OCI-LY7 (cell line): ENCODE measurements at regions not wholly inside any gene's neighbourhood (a gene's known extent, or its start where the extent isn't known, plus 50 kb on each side); places are given as distances from the start of the nearest gene placed in this dataset.

Experiments used
- BruUV-seq: library from RNA; stranded (reverse); fragments of 400-500 nt; replicated peaks from 2 replicates; lab custom pipeline; 2021; lab: Mats Ljungman, UMichigan
- CTCF ChIA-PET: fragments of 300-600 bp; sonication (Branson Sonifier 250); formaldehyde crosslinking; loops from one replicate; lab custom pipeline; 2022; ENCODE audit warnings: antibody characterized with exemption; ENCODE audit not compliant: unreplicated experiment; lab: Charles Lee
- POLR2A ChIA-PET: fragments of 300-600 bp; sonication (Branson Sonifier 250); formaldehyde crosslinking; loops from one replicate; lab custom pipeline; 2022; ENCODE audit warnings: antibody characterized with exemption; lab: Charles Lee
- DNase-seq: peaks from one replicate; pipeline ENCODE4 v3.0.0-alpha.2; 2015; ENCODE audit warnings: low spot score
- H2AFZ ChIP-seq: fragments of 200-600 bp; sonication (generic), shearing (Covaris generic); 2 replicates; pipeline ENCODE4 v1.6.1; 2014; ENCODE audit warnings: mild to moderate bottlenecking, antibody characterized with exemption, low read length, moderate library complexity
- H3K27ac ChIP-seq: fragments of 200-600 bp; sonication (generic); 2 replicates; pipeline ENCODE4 v1.5.1; 2014; ENCODE audit warnings: mixed run types, low read depth, mild to moderate bottlenecking, moderate library complexity, low read length, inconsistent platforms; ENCODE audit not compliant: poor library complexity, severe bottlenecking
- H3K36me3 ChIP-seq: fragments of 200-600 bp; sonication (generic); 2 replicates; pipeline ENCODE4 v1.6.1; 2014; ENCODE audit warnings: mild to moderate bottlenecking, antibody characterized with exemption, low read length, moderate library complexity, mixed read lengths; ENCODE audit not compliant: insufficient read depth
- H3K4me1 ChIP-seq: fragments of 200-600 bp; sonication (generic); 2 replicates; pipeline ENCODE4 v1.5.1; 2014; ENCODE audit warnings: mild to moderate bottlenecking, low read length; ENCODE audit not compliant: insufficient read depth, poor library complexity, severe bottlenecking
- H3K4me2 ChIP-seq: fragments of 200-600 bp; sonication (generic); 2 replicates; pipeline ENCODE4 v1.6.1; 2014; ENCODE audit warnings: mild to moderate bottlenecking, low read length
- H3K4me3 ChIP-seq: fragments of 200-600 bp; sonication (generic); 2 replicates; pipeline ENCODE4 v1.5.1; 2014; ENCODE audit warnings: mild to moderate bottlenecking, low read depth, low read length; ENCODE audit not compliant: poor library complexity, severe bottlenecking
- H3K79me2 ChIP-seq: fragments of 200-600 bp; sonication (generic); 2 replicates; pipeline ENCODE4 v1.6.1; 2016; ENCODE audit warnings: low read depth, mild to moderate bottlenecking, low read length, moderate library complexity, mixed read lengths; ENCODE audit not compliant: insufficient read depth
- H3K9me2 ChIP-seq: fragments of 200-600 bp; sonication (generic); 2 replicates; pipeline ENCODE4 v1.6.1; 2016; ENCODE audit warnings: mild to moderate bottlenecking, low read length, mixed read lengths; ENCODE audit not compliant: insufficient read depth
- H3K9me3 ChIP-seq: fragments of 200-600 bp; sonication (generic); 2 replicates; pipeline ENCODE4 v1.6.1; 2014; ENCODE audit warnings: mild to moderate bottlenecking, mixed run types, low read length, mixed read lengths
- H4K20me1 ChIP-seq: fragments of 200-600 bp; sonication (generic); 2 replicates; pipeline ENCODE4 v1.6.1; 2014; ENCODE audit warnings: mild to moderate bottlenecking, antibody characterized with exemption, low read length, moderate library complexity, mixed read lengths; ENCODE audit not compliant: insufficient read depth
- EZH2phosphoT487 ChIP-seq: fragments of 200-600 bp; sonication (generic); IDR thresholded peaks from 2 replicates; pipeline ENCODE4 v1.6.1; 2018; ENCODE audit warnings: low read depth, borderline replicate concordance, mild to moderate bottlenecking, mixed run types, antibody characterized with exemption, low read length, moderate library complexity, mixed read lengths
- intact Hi-C: fragments of 100-400 bp; cut with micrococcal nuclease; formaldehyde crosslinking; loops from one replicate; pipeline ENCODE4 v1.10.0; 2022; ENCODE audit not compliant: unreplicated experiment
- TF ChIP-seq, protein P1 (sequence below): fragments of 200-600 bp; sonication (generic); conservative IDR thresholded peaks from 2 replicates; pipeline ENCODE4 v1.5.1; 2014; ENCODE audit warnings: mild to moderate bottlenecking, antibody characterized with exemption, low read length, moderate library complexity, mixed read lengths

DNA sequence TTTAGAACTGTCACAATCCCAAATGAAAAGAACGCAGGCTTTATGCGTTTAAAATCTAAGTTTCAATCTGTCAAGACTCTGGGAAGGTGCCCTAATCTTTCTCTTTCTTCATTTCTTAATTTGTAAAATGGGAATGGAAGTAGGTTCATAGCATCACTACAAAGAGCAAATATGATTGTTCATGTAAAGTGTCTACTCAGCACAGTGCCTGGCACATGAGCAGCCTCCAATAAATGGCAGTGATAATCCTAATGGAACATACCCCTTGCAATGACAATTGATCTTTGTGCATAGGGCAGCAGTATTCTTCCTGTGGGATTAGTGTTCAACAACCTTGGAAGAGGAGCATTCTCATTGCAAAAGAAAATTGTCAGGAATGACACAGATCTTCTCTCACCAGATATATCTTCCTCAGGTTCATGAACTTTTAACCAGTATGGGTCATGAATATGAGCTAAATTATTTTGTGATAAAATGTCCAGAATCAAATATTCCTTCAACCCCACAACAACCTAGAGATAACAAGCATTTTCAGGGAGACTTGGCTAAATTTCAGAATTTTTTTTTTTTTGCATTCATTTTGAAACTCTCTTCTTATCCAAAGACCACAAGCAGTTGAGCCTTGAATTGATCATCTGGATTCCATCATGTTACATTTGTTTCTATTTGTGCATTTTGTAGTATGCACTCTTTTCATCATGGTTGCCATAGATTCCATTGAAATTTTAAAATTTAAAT, 149.1 kb downstream of the TBX18 start:
- TF ChIP-seq EZH2phosphoT487 = no peak
- TF ChIP-seq, protein P1, sequence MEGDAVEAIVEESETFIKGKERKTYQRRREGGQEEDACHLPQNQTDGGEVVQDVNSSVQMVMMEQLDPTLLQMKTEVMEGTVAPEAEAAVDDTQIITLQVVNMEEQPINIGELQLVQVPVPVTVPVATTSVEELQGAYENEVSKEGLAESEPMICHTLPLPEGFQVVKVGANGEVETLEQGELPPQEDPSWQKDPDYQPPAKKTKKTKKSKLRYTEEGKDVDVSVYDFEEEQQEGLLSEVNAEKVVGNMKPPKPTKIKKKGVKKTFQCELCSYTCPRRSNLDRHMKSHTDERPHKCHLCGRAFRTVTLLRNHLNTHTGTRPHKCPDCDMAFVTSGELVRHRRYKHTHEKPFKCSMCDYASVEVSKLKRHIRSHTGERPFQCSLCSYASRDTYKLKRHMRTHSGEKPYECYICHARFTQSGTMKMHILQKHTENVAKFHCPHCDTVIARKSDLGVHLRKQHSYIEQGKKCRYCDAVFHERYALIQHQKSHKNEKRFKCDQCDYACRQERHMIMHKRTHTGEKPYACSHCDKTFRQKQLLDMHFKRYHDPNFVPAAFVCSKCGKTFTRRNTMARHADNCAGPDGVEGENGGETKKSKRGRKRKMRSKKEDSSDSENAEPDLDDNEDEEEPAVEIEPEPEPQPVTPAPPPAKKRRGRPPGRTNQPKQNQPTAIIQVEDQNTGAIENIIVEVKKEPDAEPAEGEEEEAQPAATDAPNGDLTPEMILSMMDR = no peak
- CTCF ChIA-PET = no interaction called here
- no peak for DNase-seq
- POLR2A ChIA-PET = interaction anchor here (1.0 kb wide), 1 partner anchor 142 kb away, joined by 3 read pairs; no protein-coding TSS in a partner anchor
- Histone ChIP-seq H3K79me2 (no peaks in the 10 kb centered on the region), H3K9me3 (no peaks in the 10 kb centered on the region), H3K27ac (no peak overlapping the region), H3K4me1 (no peaks in the 10 kb centered on the region), H3K4me3 (no peak overlapping the region), H3K9me2 (no peaks in the 10 kb centered on the region), H3K4me2 (no peak overlapping the region), H3K36me3 (no peaks in the 10 kb centered on the region), H2AFZ (no peak overlapping the region), H4K20me1 (no peaks in the 10 kb centered on the region)
- no TSS peak for BruUV-seq
- intact Hi-C loops = no loop called here

DNA sequence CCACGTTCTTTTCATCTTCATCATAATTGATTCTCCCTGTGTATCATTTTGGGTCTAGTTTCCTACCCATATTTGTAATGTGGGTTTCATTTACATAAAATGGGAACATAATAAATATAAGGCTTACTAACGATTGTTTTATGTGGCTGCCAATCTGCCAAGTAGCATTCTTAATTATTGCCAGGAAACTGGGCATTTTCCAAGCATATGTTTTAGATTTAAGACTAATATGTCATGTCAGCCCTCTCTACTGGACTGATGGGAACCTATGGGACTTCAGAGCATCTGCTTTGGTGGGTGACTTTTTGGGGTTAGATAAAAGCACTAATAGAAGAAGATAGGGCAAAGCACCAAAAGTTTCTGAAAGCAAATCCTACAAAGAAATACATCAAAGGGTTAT, 157.5 kb downstream of the TBX18 start:
- TF ChIP-seq EZH2phosphoT487 = no peak
- TF ChIP-seq, protein P1 = no peak
- H3K9me2 ChIP-seq = no peaks in the 10 kb centered on the region
- H3K4me2 ChIP-seq = no peak overlapping the region
- BruUV-seq = no TSS peak
- H3K36me3 ChIP-seq = no peaks in the 10 kb centered on the region
- ChIA-PET POLR2A (no interaction called here), CTCF (no interaction called here)
- H3K79me2 ChIP-seq = no peaks in the 10 kb centered on the region
- intact Hi-C loops = no loop called here
- no peak for DNase-seq
- no peak overlapping the region for H2AFZ ChIP-seq
- no peak overlapping the region for H3K27ac ChIP-seq
- no peak overlapping the region for H3K4me3 ChIP-seq
- H4K20me1 ChIP-seq = no peaks in the 10 kb centered on the region
- H3K4me1 ChIP-seq = no peaks in the 10 kb centered on the region
- no peaks in the 10 kb centered on the region for H3K9me3 ChIP-seq

DNA sequence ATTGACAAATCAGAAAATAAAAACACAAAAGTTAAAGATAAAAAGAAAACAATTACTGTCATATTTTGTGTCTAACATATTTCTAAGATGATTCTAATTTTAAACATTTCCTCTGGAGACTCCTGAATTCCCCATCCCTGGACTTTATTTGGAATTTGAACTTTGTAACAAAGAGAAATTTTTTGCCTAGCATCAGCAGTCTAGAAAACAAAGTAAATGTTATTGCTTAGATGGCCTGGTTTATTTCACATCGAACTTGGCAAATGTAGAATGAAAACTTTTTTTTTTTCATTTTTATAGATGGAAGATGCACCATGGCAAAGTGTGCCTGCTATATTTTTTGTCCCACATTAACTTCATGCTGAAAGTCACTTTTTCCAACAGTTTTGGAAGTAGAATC, 159.1 kb downstream of the TBX18 start:
- Histone ChIP-seq H3K9me3 (no peaks in the 10 kb centered on the region), H3K27ac (no peak overlapping the region), H3K9me2 (no peaks in the 10 kb centered on the region), H4K20me1 (no peaks in the 10 kb centered on the region), H3K36me3 (no peaks in the 10 kb centered on the region), H3K4me1 (no peaks in the 10 kb centered on the region), H2AFZ (no peak overlapping the region), H3K79me2 (no peaks in the 10 kb centered on the region), H3K4me3 (no peak overlapping the region), H3K4me2 (no peak overlapping the region)
- TF ChIP-seq, protein P1 = no peak
- no peak for TF ChIP-seq EZH2phosphoT487
- POLR2A ChIA-PET = no interaction called here
- no peak for DNase-seq
- intact Hi-C loops = no loop called here
- CTCF ChIA-PET = no interaction called here
- no TSS peak for BruUV-seq
